Urothelium cell line (cell line): ENCODE measurements at regions not wholly inside any gene's neighbourhood (a gene's known extent, or its start where the extent isn't known, plus 50 kb on each side); places are given as distances from the start of the nearest gene placed in this dataset.
"Not testable (repeated sequence)": the region's sequence is repeated elsewhere in the genome, so short reads cannot be mapped to it uniquely, and the experiment has no call there.

Experiments used
- DNase-seq: peaks from one replicate; pipeline ENCODE4 v3.0.0; 2011; ENCODE audit warnings: low spot score, mixed read lengths
- FAIRE-seq: peaks from 2 replicates; lab custom pipeline; 2011; peaks lifted over from hg19 to GRCh38; lab: Jason Lieb, UNC

GRCh38 chr13:91216928-91217700, 130.4 kb upstream of the MIR17HG start:
- DNase-seq, result no peak

GRCh38 chr13:91219201-91219600, 128.3 kb upstream of the MIR17HG start:
- DNase-seq (no peak), FAIRE-seq (no peak)

More at GRCh38 chr13:91216928-91217700, 130.4 kb upstream of the MIR17HG start:
- no peak for FAIRE-seq

DNA sequence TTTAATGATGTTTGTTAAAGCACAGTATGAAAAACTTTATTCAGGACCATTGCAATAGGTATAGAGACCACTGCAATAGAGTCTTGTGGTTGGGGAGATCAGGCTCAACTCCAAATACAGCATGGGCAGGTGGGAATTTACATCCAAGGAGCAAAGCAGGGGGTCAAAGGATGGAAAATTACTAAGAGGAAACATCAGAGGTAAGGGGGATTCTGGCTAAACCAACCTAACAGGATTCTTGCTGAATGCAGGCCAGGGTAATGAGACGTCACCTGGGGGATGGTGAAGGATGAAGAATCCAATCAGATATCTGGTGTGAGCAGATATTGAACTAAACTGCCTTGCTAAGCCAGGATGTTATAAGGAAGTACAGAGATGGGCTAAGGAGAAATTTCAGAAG, 126.6 kb upstream of the MIR17HG start:
- FAIRE-seq (no peak), DNase-seq (no peak)

- DNase-seq, result no peak
- FAIRE-seq, result no peak
Measured at GRCh38 chr13:91228108-91228507, 119.4 kb upstream of the MIR17HG start.

DNA sequence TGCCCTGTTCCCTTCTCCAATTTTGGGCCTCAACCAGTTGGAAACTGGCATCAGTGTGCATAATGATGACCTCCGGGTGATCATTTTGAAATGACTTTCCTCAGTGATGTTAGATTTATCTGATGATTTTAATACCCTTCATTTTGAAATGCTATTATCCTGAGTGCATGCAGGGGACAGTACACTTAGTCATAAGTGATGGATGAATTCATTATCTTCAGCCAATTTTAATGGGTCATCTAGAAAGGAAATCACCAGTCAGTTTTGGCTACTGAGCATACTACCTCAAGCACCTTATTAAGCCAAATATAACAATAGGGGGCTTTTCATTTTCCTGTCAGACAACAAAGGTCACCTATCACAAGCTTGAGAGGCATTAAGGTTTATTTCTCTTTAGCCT, 118.5 kb upstream of the MIR17HG start:
- no peak for FAIRE-seq
- DNase-seq, result no peak

DNA sequence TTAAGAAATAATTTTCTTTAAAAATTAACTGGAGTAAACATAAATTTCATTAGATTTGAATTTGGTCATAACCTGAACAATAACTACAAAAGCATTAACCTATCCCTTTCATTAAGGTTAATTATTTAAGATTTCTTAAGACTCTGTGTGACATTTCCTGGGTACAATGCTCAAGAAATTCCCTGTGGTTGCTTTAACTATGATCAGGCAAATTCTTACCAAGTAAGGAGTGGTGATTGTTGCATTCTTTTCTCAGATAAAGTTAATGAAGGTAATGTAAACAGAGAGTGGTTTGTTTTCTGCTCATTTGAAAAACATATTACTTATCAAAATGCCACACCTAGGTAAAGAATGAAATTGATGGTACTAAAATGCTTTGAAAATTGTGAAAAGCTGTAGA, 114.8 kb upstream of the MIR17HG start:
- DNase-seq (no peak), FAIRE-seq (no peak)

DNA sequence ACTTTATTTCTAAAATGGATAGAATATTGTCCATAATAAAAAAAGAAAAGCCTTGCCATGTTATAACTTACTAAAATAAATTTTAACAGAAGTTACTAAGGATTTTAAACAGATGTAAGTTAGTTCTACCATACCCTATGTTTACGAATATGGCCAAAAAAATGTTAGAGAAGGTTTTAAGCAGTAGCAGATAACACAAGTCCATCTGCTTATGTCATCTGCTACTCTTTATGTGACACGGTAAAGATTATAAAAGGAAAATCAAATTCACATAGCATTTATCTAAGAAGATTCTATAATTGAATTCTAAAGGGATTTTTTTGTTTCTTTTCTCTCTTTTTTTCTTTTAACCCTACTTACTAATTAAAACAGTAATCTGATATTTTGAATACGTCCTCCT, 114.2 kb upstream of the MIR17HG start:
- DNase-seq, result no peak
- no peak for FAIRE-seq

GRCh38 chr13:91236182-91236581, 111.3 kb upstream of the MIR17HG start:
- FAIRE-seq, result no peak

GRCh38 chr13:91236921-91237320, 110.6 kb upstream of the MIR17HG start:
- DNase-seq (no peak), FAIRE-seq (no peak)

More at GRCh38 chr13:91236182-91236581, 111.3 kb upstream of the MIR17HG start:
- no peak for DNase-seq

DNA sequence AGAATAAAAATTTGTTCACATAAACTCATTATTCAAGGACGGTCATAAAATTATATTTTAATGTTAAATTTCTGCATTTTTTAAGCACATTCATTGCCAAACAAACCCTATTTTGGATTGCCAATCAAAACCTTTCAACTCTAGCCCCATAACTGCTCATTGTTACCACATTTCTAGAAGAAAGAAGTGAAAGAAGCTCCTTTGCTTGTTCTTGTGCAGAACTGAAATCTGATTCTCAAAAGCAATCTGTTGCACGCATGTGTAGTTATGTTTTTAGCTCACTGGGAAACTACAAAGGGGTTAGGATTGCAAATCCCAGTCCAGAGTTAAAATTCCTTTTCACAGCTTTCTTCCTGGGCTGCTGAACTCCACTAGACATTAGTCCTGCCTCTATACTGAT, 109.5 kb upstream of the MIR17HG start:
- FAIRE-seq, result no peak
- DNase-seq, result no peak

- no peak for FAIRE-seq
- DNase-seq, result no peak
Measured at GRCh38 chr13:91240341-91240740, 107.1 kb upstream of the MIR17HG start.

- DNase-seq (no peak), FAIRE-seq (no peak)
Measured at GRCh38 chr13:91241221-91241933, 106.1 kb upstream of the MIR17HG start.

- DNase-seq (no peak), FAIRE-seq (no peak)
Measured at GRCh38 chr13:91242652-91243051, 104.8 kb upstream of the MIR17HG start.

- no peak for DNase-seq
- FAIRE-seq, result no peak
Measured at GRCh38 chr13:91245288-91245687, 102.2 kb upstream of the MIR17HG start.

DNA sequence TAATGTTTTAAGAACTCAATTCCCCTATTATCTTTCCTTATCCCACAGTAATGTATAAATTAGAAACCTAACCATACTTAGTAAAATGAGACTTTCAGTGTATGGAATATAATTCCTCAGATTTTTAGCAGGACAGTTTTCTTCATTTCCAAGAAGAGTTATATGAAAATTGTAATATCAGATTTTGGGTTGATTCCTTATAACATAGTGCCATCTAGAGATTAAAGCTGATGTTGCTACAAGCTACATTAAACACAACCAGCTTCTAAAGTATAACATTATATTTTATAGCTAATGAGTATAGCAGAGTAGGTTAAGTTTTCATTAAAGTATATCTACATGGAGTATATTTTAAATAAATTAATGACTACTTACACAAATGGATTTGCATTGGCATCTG, 99.7 kb upstream of the MIR17HG start:
- FAIRE-seq, result no peak

DNA sequence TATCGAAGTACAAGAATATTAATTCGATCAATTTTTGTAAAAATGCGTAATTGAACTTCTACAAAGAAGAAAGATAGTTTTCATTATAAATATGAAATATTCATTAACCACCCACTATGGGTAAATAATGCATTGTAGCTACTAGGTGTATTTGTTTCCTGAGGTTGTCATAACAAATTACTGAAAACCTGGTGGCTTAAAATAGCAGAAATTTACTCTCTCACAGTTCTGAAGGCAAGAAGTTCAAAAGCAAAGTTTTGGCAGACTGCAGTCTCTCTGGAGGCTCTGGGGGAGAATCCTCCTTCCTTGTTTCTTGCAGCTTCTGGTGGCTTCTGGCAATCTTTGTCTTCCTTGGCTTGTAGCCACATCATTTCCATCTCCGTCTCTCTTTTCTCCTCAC, 99.2 kb upstream of the MIR17HG start:
- FAIRE-seq (no peak), DNase-seq (no peak)

More for the DNA sequence above, 99.7 kb upstream of the MIR17HG start:
- DNase-seq, result peak; percentile 4

DNA sequence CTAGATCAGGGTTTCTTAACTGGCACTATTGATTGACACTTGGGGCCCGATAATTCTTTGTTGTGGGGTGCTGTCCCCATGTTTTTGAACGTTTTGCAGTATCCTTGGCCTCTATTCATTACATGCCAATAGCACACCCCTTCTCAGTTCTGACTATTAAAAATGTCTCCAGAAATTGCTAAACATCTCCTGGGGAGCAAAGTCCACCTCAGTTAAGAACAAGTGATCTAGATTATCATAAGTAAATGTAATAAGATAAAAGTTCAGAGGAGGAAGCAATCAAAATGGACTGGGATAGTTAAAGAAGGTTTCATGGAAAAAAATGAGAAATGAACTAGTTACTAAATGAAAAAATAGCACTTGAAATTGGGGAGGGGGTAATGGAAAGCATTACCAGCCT, 98.1 kb upstream of the MIR17HG start:
- FAIRE-seq (no peak), DNase-seq (no peak)

GRCh38 chr13:91249861-91250260, 97.6 kb upstream of the MIR17HG start:
- no peak for DNase-seq
- FAIRE-seq, result no peak

- FAIRE-seq, result not testable (repeated sequence)
Measured at GRCh38 chr13:91251573-91251972, 95.9 kb upstream of the MIR17HG start.

DNA sequence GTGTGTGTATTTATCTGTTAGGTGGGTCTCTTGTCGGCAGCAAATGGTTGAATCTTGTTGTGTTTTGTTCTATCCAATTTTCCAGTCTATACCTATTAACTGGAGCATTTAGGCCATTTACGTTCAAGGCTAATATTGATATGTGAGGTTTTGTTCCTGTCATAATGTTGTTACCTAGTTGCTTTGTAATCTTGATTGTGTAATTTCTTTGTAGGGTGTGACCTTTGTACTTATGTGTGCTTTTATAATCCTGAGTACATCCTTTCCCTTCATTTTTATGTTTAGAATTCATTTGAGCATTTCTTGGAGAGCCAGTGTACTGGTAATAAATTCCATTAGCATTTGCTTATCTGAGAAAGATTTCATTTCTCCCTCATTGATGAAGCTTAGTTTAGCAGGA, 83.0 kb upstream of the MIR17HG start:
- DNase-seq (no peak), FAIRE-seq (no peak)

More at GRCh38 chr13:91251573-91251972, 95.9 kb upstream of the MIR17HG start:
- DNase-seq, result not testable (repeated sequence)

DNA sequence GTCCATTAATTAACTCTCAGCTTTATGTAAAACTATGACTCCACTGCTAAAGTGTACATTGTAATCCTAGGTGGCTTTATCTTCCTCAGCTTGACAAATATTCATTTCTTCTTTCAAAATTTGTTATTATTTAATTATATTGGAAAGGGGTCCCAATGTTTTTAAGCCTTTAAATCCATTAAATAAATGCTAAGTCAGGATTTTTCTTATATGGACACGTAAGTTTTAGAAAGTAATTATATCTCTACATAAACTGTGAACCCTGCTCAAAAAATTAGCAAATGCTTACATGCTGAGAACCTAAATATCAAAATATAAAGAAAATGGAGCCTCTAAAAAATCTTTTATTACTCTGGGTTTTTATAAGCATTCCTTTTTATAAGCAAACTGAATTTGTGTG, 78.2 kb upstream of the MIR17HG start:
- no peak for FAIRE-seq
- no peak for DNase-seq

- no peak for DNase-seq
- FAIRE-seq, result no peak
Measured at GRCh38 chr13:91270031-91270430, 77.5 kb upstream of the MIR17HG start.
